Left ventricle myocardium inferior (tissue), 1 donor: ENCODE measurements at regions not wholly inside any gene's neighbourhood (a gene's known extent, or its start where the extent isn't known, plus 50 kb on each side); places are given as distances from the start of the nearest gene placed in this dataset.
A peak's percentile ranks its signal among the peaks of the same experiment; 100 is the strongest.

Experiments used
- DNase-seq: peaks from one replicate; pipeline ENCODE4 v3.0.0-alpha.2; 2020
- H3K27ac ChIP-seq: fragments of 200-600 bp; replicated peaks from 2 replicates; pipeline ENCODE4 v1.8.0; 2021
- H3K27me3 ChIP-seq: fragments of 200-600 bp; 2 replicates; pipeline ENCODE4 v1.8.0; 2021; ENCODE audit warnings: low read depth
- H3K36me3 ChIP-seq: fragments of 200-600 bp; 2 replicates; pipeline ENCODE4 v1.8.0; 2021
- H3K4me1 ChIP-seq: fragments of 200-600 bp; 2 replicates; pipeline ENCODE4 v1.8.0; 2021
- H3K4me3 ChIP-seq: fragments of 200-600 bp; 2 replicates; pipeline ENCODE4 v1.8.0; 2021; ENCODE audit warnings: mild to moderate bottlenecking, moderate library complexity
- H3K9me3 ChIP-seq: fragments of 200-600 bp; replicated peaks from 2 replicates; pipeline ENCODE4 v1.8.0; 2021
- intact Hi-C: fragments of 100-400 bp; cut with micrococcal nuclease; formaldehyde crosslinking; loops from one replicate; pipeline ENCODE4 v1.11.0; 2022
- TF ChIP-seq, protein P1 (sequence below): fragments of 200-600 bp; IDR thresholded peaks from 2 replicates; pipeline ENCODE4 v1.8.0; 2021; ENCODE audit warnings: antibody characterized with exemption, mild to moderate bottlenecking, borderline replicate concordance
- donor health status: DM: no; HTN: yes; CAD: no; lungs with severe emphysema.

DNA sequence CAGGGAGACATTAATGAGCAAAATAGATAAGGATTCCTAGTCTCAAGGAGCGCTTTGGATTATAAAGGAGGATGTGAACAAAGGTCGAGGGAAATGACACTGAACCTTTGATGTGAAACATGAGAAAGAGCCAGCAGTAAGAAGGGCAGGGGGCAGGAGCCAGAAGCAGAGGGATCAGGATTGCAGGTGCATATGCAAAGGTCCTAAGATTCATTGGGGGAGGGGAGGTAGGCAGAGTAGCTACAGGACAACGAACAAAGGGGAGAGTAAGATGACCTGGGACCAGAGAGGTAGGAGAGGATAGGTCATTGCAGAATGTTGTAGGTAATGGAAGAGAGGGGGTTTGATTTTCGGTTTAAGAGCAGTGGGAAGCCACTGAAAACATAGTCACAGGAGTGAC lies 129.2 kb upstream of the TRPM3 start:
- Histone ChIP-seq H3K4me1 (no peaks in the 10 kb centered on the region), H3K36me3 (no peaks in the 10 kb centered on the region), H3K4me3 (no peak overlapping the region), H3K9me3 (no peaks in the 10 kb centered on the region), H3K27me3 (peaks cover 18% of the 10 kb centered on the region), H3K27ac (no peak overlapping the region)
- TF ChIP-seq, protein P1, sequence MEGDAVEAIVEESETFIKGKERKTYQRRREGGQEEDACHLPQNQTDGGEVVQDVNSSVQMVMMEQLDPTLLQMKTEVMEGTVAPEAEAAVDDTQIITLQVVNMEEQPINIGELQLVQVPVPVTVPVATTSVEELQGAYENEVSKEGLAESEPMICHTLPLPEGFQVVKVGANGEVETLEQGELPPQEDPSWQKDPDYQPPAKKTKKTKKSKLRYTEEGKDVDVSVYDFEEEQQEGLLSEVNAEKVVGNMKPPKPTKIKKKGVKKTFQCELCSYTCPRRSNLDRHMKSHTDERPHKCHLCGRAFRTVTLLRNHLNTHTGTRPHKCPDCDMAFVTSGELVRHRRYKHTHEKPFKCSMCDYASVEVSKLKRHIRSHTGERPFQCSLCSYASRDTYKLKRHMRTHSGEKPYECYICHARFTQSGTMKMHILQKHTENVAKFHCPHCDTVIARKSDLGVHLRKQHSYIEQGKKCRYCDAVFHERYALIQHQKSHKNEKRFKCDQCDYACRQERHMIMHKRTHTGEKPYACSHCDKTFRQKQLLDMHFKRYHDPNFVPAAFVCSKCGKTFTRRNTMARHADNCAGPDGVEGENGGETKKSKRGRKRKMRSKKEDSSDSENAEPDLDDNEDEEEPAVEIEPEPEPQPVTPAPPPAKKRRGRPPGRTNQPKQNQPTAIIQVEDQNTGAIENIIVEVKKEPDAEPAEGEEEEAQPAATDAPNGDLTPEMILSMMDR = no peak
- no peak for DNase-seq
- intact Hi-C loops = no loop called here

DNA sequence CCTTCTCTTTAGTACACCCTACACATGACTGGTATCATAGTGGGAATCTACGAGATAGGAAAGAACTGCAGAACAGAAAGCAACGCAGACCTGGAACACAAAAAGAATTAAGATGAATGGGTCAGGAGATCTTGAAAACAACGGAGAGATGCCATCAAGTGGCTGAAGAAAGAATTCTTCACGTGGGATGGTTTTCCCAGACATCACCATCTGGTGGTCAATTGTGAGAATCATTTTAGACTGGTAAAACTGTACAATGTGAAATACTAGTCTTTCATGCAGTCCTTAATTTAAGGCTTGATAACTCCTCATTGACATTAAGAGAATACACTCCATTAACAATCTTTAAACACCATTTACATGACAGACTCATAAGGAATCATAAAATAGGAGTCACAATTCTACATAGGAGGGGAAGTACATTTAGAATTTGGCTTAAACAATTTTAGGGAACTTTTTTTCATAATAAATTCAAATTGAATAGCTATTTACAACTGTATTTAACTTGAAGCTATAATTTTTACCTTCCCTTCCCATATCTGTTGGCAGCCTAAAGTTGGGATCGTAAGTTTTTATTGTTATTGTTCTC lies 128.4 kb upstream of the TRPM3 start:
- Histone ChIP-seq H3K36me3 (no peaks in the 10 kb centered on the region), H3K4me1 (no peaks in the 10 kb centered on the region), H3K27ac (no peak overlapping the region), H3K27me3 (peaks cover 18% of the 10 kb centered on the region), H3K9me3 (no peaks in the 10 kb centered on the region), H3K4me3 (no peak overlapping the region)
- DNase-seq = no peak
- TF ChIP-seq, protein P1 = peak; percentile 74
- intact Hi-C loops = loop anchor here (2.0 to 10.0 kb wide), 2 partner anchors 315 to 609 kb away; no protein-coding TSS in a partner anchor

DNA sequence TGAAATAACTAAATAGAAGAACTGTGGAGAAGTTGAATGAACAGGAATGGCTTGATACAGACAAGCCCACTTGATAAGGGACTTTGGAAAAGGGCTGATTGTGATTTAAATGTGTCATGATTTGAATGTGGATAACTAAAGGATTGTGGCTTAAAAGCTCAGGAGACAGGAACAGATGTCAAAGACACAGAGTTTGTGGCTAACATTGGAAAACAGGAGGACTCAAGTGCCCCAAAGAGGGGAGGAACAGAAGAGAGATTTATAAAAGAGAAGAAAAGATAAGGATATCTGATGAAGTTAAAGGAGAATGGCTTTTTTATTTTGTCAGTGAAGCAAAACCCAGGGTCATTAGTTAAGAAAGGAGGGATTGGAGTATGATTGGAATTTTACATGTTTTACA lies 124.2 kb upstream of the TRPM3 start:
- peaks cover under 1% of the 10 kb centered on the region for H3K27me3 ChIP-seq
- no peaks in the 10 kb centered on the region for H3K4me1 ChIP-seq
- H3K4me3 ChIP-seq = no peak overlapping the region
- no peak for DNase-seq
- no peak overlapping the region for H3K27ac ChIP-seq
- H3K36me3 ChIP-seq = no peaks in the 10 kb centered on the region
- TF ChIP-seq, protein P1 = no peak
- intact Hi-C loops = loop anchor here (10.0 kb wide), 1 partner anchor 311 kb away; no protein-coding TSS in a partner anchor
- no peaks in the 10 kb centered on the region for H3K9me3 ChIP-seq

DNA sequence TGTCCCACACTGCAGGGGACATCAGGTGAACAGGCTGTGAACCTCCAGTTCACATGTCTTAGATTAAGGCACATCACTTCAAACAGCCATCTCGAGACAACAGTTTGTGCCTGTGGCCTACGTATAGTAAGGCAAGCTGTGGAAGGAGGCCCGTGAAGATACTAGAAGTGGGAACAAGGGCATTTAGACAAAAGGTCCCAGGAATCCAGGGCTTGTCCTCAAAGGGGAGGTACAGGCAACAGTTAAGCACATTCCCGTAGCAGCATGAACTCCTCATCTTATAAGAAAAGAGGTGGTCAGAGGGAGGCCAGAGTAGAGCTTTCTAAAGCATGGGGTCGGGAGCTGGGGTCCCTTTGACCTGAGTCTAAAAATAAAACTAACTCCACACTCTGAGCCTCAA lies 122.5 kb upstream of the TRPM3 start:
- Histone ChIP-seq H3K4me1 (no peaks in the 10 kb centered on the region), H3K27me3 (no peaks in the 10 kb centered on the region), H3K36me3 (no peaks in the 10 kb centered on the region), H3K27ac (no peak overlapping the region), H3K4me3 (no peak overlapping the region), H3K9me3 (no peaks in the 10 kb centered on the region)
- TF ChIP-seq, protein P1 = no peak
- intact Hi-C loops = loop anchor here (10.0 kb wide), 1 partner anchor 309 kb away; no protein-coding TSS in a partner anchor
- DNase-seq = no peak

GRCh38 chr9:71242081-71242480 lies 120.7 kb upstream of the TRPM3 start:
- Histone ChIP-seq H3K4me1 (no peaks in the 10 kb centered on the region), H3K9me3 (no peaks in the 10 kb centered on the region), H3K27ac (no peak overlapping the region), H3K36me3 (no peaks in the 10 kb centered on the region), H3K4me3 (no peak overlapping the region), H3K27me3 (no peaks in the 10 kb centered on the region)
- intact Hi-C loops = loop anchor here (10.0 kb wide), 1 partner anchor 307 kb away; no protein-coding TSS in a partner anchor
- TF ChIP-seq, protein P1 = no peak
- no peak for DNase-seq
